GM10248 (cell line): ENCODE measurements at regions not wholly inside any gene's neighbourhood (a gene's known extent, or its start where the extent isn't known, plus 50 kb on each side); places are given as distances from the start of the nearest gene placed in this dataset.

Source experiments
- CTCF ChIA-PET: fragments of 300-600 bp; sonication (Branson Sonifier 250); formaldehyde crosslinking; extraction: SDS; loops from one replicate; lab custom pipeline; 2021; ENCODE audit warnings: antibody characterized with exemption; lab: Yijun Ruan, JAX
- POLR2A ChIA-PET: fragments of 350-650 bp; sonication (Branson Sonifier 250); formaldehyde crosslinking; extraction: SDS; loops from one replicate; lab custom pipeline; 2020; ENCODE audit warnings: antibody characterized with exemption; lab: Yijun Ruan, JAX
- DNase-seq: peaks from one replicate; pipeline ENCODE4 v3.0.0; 2012; ENCODE audit errors: extremely low spot score
- CTCF ChIP-seq: IDR thresholded peaks from 2 replicates; pipeline ENCODE4 v1.5.1; 2012; ENCODE audit warnings: mild to moderate bottlenecking, low read depth; ENCODE audit errors: extremely low read depth, missing control alignments, control extremely low read depth

GRCh38 chr7:46352004-46352954, 431.2 kb upstream of the IGFBP3 start:
- DNase-seq, result peak; percentile 43
- ChIA-PET POLR2A (no interaction called here), CTCF (interaction anchor here (0.7 to 2.1 kb wide), 5 partner anchors 50 to 437 kb away, joined by 3 to 17 read pairs (median 5); no protein-coding TSS in a partner anchor)
- peak; percentile 55 for TF ChIP-seq CTCF

- DNase-seq, result no peak
- CTCF ChIA-PET, result interaction anchor here (0.7 kb wide), 1 partner anchor 459 kb away, joined by 3 read pairs; no protein-coding TSS in a partner anchor
- POLR2A ChIA-PET, result no interaction called here
- TF ChIP-seq CTCF, result no peak
Measured at GRCh38 chr7:46349490-46349889, 428.4 kb upstream of the IGFBP3 start.

GRCh38 chr7:46344533-46344932, 423.5 kb upstream of the IGFBP3 start:
- no peak for TF ChIP-seq CTCF
- ChIA-PET POLR2A (no interaction called here), CTCF (interaction anchor here (0.8 to 1.6 kb wide), 2 partner anchors 427 to 428 kb away, joined by 3 to 4 read pairs; no protein-coding TSS in a partner anchor)
- no peak for DNase-seq

GRCh38 chr7:46343802-46344201, 422.7 kb upstream of the IGFBP3 start:
- POLR2A ChIA-PET, result no interaction called here
- TF ChIP-seq CTCF, result no peak
- CTCF ChIA-PET, result interaction anchor here (1.6 kb wide), 1 partner anchor 426 kb away, joined by 4 read pairs; no protein-coding TSS in a partner anchor
- no peak for DNase-seq

- ChIA-PET CTCF (no interaction called here), POLR2A (no interaction called here)
- TF ChIP-seq CTCF, result no peak
- DNase-seq, result no peak
Measured at GRCh38 chr7:46322937-46323336, 401.9 kb upstream of the IGFBP3 start.

- DNase-seq, result no peak
- ChIA-PET POLR2A (no interaction called here), CTCF (interaction anchor here (1.0 kb wide), 1 partner anchor 22 kb away, joined by 3 read pairs; no protein-coding TSS in a partner anchor)
- TF ChIP-seq CTCF, result no peak
Measured at GRCh38 chr7:46321556-46322205, 400.6 kb upstream of the IGFBP3 start.
